NT2/D1 (cell line): ENCODE measurements at regions not wholly inside any gene's neighbourhood (a gene's known extent, or its start where the extent isn't known, plus 50 kb on each side); places are given as distances from the start of the nearest gene placed in this dataset.

Experiments used
- DNase-seq: peaks from one replicate; pipeline ENCODE4 v3.0.0-alpha.2; 2011; ENCODE audit warnings: low read depth, low spot score
- H3K27me3 ChIP-seq: 2 replicates; pipeline ENCODE4 v1.6.0; 2011; ENCODE audit warnings: mild to moderate bottlenecking; ENCODE audit not compliant: insufficient read length, insufficient read depth
- H3K36me3 ChIP-seq: 2 replicates; pipeline ENCODE4 v1.6.1; 2011; ENCODE audit warnings: mild to moderate bottlenecking, low read length, mixed read lengths; ENCODE audit not compliant: insufficient read depth, insufficient read length
- H3K4me1 ChIP-seq: 2 replicates; pipeline ENCODE4 v1.5.1; 2011; ENCODE audit not compliant: insufficient read depth, insufficient read length
- H3K4me3 ChIP-seq: 2 replicates; pipeline ENCODE4 v1.5.1; 2011; ENCODE audit warnings: low read depth; ENCODE audit not compliant: insufficient read length
- H3K9ac ChIP-seq: 2 replicates; pipeline ENCODE4 v1.6.0; 2011; ENCODE audit warnings: low read depth; ENCODE audit not compliant: insufficient read length
- H3K9me3 ChIP-seq: 2 replicates; pipeline ENCODE4 v1.5.1; 2011; ENCODE audit warnings: mild to moderate bottlenecking, low read length; ENCODE audit not compliant: insufficient read depth
- SUZ12 ChIP-seq: IDR thresholded peaks from 2 replicates; pipeline ENCODE4 v1.6.1; 2011; ENCODE audit not compliant: insufficient read length, insufficient read depth; ENCODE audit errors: extremely low read depth
- YY1 ChIP-seq: IDR thresholded peaks from 2 replicates; pipeline ENCODE4 v1.6.1; 2011; ENCODE audit not compliant: insufficient read length, insufficient read depth
- ZNF274 ChIP-seq: IDR thresholded peaks from 2 replicates; pipeline ENCODE4 v1.6.1; 2011; ENCODE audit warnings: mild to moderate bottlenecking, low read depth, low read length

DNA sequence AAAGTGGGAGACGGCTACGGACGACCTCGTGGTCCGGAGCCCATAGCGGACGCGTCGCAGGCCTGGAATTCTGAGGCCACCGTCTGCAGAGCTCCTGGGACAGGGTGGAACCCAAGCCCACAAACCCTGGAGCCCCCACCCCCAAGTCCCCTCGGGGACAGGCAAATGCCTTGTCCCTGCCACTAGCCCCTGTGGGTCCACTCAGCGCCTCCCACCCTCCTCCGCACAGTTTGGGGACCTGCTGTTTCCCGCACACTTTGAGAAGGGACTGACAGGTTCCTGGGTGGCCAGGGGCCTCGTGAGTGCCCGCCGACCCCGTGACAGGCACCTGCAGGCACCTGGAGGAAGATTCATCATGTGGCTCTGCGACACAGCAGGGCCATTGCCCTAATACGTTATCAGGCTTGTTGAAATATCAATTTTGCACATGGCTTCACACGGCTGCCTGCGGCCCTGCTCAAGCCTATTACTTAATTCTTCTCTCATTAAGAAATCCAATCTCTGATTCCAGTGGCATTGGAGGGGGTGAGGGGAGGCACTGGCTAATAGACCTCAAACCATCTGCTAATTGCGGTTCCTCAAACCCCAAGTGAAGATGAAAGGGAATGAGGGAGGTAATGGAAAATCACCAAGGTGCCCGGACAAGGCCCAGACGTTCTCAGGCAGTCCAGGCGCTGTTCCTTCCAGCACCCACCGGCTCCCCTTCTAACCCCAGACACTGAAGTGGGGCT lies 672.5 kb downstream of the BRD1 start:
- TF ChIP-seq ZNF274 (no peak), YY1 (no peak), SUZ12 (no peak)
- H3K4me3 ChIP-seq, result no peak overlapping the region
- DNase-seq, result no peak
- H3K4me1 ChIP-seq, result peaks cover 15% of the 10 kb centered on the region
- H3K36me3 ChIP-seq, result no peaks in the 10 kb centered on the region
- H3K9ac ChIP-seq, result no peak overlapping the region
- no peaks in the 10 kb centered on the region for H3K27me3 ChIP-seq
- no peaks in the 10 kb centered on the region for H3K9me3 ChIP-seq

DNA sequence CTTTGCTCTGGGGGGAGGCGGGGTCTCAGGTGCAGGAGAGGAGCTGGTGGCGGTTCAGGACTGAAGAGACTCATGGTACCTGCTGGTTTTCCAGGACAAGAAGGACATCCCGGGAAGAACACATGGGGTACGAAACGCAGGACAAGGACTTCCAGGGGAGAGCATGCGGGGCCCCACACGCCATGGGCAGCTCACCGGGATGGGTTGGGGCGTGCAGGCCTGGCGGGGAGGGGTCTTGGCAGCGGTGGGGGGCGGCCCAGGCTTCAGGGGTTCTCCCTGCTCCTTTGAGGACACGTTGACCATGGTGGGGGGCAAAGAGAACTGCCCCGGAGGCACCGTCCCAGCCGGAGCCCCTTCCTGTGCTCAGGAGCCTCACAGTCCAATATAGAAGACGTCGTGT lies 673.2 kb downstream of the BRD1 start:
- no peak overlapping the region for H3K4me3 ChIP-seq
- TF ChIP-seq ZNF274 (no peak), YY1 (no peak), SUZ12 (no peak)
- no peaks in the 10 kb centered on the region for H3K36me3 ChIP-seq
- peaks cover 15% of the 10 kb centered on the region for H3K4me1 ChIP-seq
- H3K9me3 ChIP-seq, result no peaks in the 10 kb centered on the region
- H3K27me3 ChIP-seq, result no peaks in the 10 kb centered on the region
- no peak overlapping the region for H3K9ac ChIP-seq
- DNase-seq, result no peak

DNA sequence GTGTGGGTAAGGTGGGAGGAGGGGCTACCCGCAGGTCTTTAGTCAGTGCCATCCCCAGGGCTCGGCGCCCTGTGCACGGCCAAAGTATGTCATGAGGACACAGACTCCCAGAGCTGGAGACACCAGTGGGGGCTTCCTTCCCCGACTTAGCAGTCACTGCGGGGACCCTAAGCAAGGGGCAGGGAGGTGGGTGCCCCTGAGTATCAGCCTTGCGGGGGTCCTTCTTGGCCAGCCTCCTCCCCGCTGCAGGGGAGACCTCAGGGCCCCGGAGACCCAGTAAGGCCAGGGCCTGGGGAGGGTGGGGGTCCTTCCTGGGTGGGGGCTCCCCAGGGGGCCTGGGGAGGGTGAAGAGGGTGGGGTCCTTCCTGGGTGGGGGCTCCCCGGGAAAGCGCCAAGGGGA lies 673.8 kb downstream of the BRD1 start:
- Histone ChIP-seq H3K4me3 (no peak overlapping the region), H3K36me3 (no peaks in the 10 kb centered on the region), H3K9ac (no peak overlapping the region), H3K27me3 (no peaks in the 10 kb centered on the region), H3K9me3 (no peaks in the 10 kb centered on the region), H3K4me1 (peaks cover 15% of the 10 kb centered on the region)
- TF ChIP-seq YY1 (no peak), ZNF274 (no peak), SUZ12 (no peak)
- no peak for DNase-seq

DNA sequence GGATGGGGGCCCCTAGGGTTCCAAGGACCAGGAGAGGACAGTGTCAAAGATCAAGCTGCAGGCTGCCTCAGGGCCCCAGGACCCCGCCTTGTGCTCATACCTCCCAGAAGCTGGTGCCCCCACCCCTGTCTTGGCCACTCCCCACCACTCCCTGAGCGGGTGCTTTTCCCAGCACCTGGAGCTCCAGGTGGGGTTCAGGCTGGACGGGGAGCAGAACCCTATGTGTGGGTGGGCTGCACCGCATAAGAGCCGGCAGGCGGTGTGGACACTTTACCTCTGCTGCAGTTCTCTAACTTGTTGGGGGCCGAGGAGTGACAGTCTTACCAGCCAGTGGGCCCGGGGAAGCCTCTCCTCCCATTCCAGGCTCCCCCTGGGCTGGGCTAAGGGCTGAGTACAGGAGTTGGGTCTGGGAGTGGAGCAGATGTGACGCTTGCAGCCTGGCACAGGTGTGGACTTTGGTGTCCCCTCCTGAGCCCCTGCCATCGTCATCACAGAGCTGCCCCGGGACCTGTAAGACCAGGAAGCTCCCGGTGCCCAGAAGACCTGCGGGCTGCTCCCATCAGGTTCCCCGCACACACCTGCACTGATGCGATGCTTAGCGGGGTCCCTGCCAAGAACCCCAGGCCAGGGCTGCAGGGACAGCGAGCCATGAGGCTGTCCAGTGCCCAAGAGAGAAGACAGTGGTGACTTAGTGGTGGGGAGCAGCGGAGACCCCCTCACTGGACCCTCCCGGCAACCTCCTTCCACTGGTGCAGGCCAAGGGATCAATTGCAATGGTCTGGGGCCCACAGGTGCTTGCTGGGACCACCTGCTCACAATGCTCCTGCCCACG lies 674.5 kb downstream of the BRD1 start:
- no peaks in the 10 kb centered on the region for H3K36me3 ChIP-seq
- H3K9me3 ChIP-seq, result no peaks in the 10 kb centered on the region
- TF ChIP-seq ZNF274, result no peak
- TF ChIP-seq YY1, result no peak
- TF ChIP-seq SUZ12, result no peak
- no peaks in the 10 kb centered on the region for H3K27me3 ChIP-seq
- DNase-seq, result no peak
- H3K9ac ChIP-seq, result no peak overlapping the region
- H3K4me3 ChIP-seq, result no peak overlapping the region
- H3K4me1 ChIP-seq, result peaks cover 18% of the 10 kb centered on the region

DNA sequence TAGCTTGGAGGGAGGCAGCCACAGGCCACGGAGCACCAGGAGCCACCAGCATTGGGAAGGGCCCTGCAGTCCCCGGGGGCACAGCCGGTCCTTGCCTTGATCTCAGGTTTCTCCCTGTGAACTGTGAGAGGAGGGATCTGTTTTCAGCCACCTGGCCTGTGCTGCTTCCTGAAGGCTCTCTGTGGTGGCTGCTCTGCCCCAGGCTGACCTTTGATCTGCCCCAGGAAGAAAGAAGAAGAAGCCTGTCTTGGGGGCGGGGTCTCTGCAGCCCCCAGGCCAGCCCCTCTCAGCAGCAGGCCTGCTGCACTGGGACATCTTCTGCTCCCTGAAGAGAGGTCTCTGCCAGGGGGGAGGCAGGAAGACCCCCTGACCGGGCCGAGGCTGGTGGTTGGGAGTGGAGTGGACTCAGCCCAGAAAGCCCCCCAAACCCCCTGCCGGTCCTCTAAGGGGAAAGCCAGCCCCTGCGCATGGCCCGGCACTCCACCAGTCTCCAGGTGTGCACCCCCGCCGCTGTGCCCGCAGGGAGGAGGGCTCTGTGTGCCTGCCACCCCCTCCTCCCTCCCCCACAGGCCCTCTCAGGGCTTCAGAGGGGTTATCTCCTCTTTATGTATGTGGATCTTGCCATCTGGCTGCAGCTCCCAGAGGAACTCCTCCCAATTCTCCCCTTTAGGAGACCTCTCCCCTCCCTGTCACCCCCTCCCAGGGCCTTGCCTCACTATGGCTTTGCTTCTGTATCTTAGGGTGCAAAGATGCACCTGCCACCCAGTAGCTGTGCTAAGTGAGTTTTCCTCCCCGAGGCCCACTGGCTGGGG lies 675.3 kb downstream of the BRD1 start:
- no peak overlapping the region for H3K4me3 ChIP-seq
- no peak for DNase-seq
- no peaks in the 10 kb centered on the region for H3K36me3 ChIP-seq
- H3K9me3 ChIP-seq, result no peaks in the 10 kb centered on the region
- H3K4me1 ChIP-seq, result peaks cover 20% of the 10 kb centered on the region
- TF ChIP-seq ZNF274 (no peak), SUZ12 (no peak), YY1 (no peak)
- H3K27me3 ChIP-seq, result no peaks in the 10 kb centered on the region
- H3K9ac ChIP-seq, result no peak overlapping the region

DNA sequence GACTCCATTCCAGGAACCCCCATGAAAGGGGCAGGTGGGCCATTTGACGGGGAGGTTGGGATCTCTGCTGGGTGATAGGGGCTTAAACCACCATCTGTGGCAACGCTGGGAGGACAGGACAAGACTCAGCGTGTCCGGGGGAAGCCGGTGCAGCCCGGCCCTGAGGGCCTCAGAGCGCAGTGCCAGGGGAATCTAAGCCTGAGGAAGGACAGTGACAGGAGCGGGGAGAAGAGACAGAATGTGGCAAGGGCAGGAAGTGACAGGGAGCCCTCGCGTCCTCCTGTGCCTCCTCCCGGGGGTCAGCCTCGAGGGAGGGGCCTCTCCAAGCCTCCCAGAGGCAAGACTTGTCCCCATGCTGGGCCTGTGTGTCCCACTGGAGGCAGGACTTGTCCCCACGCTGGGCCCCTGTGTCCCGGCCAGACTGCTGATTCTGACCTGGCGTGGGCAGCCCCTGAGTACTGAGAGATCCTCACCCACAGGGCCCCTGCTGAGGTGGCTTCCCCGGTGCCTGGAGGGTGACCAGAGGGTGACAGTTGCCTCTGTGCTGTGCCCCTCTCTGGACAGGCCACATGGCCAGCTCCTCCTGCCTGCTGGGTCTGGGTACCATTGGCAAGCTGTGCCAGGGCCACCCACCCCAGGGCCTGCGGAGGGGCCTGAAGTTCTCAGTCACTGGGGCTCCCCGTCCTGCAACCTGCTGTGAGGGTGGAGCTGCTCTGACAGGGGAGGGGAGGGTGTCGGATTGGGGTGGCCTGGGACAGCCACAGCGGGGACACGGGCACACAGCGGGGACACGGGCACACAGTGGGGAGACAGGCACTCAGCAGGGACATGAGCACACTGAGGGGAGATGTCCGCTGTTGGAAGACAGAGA lies 676.2 kb downstream of the BRD1 start:
- no peaks in the 10 kb centered on the region for H3K9me3 ChIP-seq
- H3K4me1 ChIP-seq, result peaks cover 20% of the 10 kb centered on the region
- peak overlapping the region; percentile 21 for H3K9ac ChIP-seq
- no peak for DNase-seq
- TF ChIP-seq YY1 (no peak), ZNF274 (no peak), SUZ12 (no peak)
- H3K27me3 ChIP-seq, result no peaks in the 10 kb centered on the region
- H3K36me3 ChIP-seq, result no peaks in the 10 kb centered on the region
- H3K4me3 ChIP-seq, result no peak overlapping the region

DNA sequence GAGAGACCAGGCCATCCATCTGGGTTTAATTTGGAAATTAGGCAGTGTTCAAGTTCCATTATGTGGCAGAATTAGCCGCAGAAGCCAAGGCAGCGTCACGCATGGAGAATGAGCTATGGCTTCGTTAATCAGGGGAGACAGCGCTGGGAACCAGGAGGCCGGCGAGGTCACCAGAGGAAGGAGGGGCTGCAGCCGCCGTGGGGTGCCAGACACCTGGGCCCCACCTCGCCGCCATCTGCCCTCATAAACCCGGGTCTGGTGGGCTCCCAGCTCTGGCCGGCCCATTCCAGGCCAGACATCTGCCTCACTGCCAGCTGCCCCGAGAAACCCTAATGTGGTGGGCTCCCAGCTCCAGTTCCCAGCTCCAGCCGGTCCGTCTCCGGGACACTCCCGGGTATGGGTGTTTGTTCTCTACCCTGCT lies 676.9 kb downstream of the BRD1 start:
- H3K9ac ChIP-seq, result no peak overlapping the region
- no peaks in the 10 kb centered on the region for H3K36me3 ChIP-seq
- DNase-seq, result no peak
- peaks cover 20% of the 10 kb centered on the region for H3K4me1 ChIP-seq
- no peak for TF ChIP-seq SUZ12
- TF ChIP-seq ZNF274, result no peak
- TF ChIP-seq YY1, result no peak
- H3K4me3 ChIP-seq, result no peak overlapping the region
- no peaks in the 10 kb centered on the region for H3K27me3 ChIP-seq
- no peaks in the 10 kb centered on the region for H3K9me3 ChIP-seq
